ENCODE measurements at regions not wholly inside any gene's neighbourhood (a gene's known extent, or its start where the extent isn't known, plus 50 kb on each side); places are given as distances from the start of the nearest gene placed in this dataset.
"Not testable (repeated sequence)": the region's sequence is repeated elsewhere in the genome, so short reads cannot be mapped to it uniquely, and the experiment has no call there.

DNA sequence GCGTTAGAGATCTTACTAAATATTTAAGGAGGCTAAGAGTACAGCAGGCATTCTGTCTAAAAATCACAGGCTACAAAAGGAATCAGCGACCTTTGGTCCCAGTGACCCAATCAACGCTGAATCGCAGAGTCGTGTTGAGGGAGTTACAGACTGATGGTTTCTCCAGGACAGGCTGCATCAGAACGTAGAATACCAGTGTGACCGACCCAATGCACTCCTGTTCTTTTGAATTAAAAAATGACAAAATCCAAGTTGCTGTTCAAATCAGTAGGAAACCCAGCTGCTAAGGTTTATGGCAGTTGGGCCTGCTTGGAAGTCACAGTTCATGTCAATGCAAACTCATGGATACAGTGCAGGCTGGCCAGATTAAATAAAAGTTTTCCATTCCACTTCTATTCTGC, 155.8 kb upstream of the AFDN start:
- H3K27me3 Mint-ChIP-seq (ENCODE audit: unreplicated experiment), result peaks cover 12% of the 10 kb centered on the region
- DNase-seq, result no peak
- no peak overlapping the region for H3K27ac Mint-ChIP-seq (ENCODE audit: unreplicated experiment)
- TF ChIP-seq, protein P1, sequence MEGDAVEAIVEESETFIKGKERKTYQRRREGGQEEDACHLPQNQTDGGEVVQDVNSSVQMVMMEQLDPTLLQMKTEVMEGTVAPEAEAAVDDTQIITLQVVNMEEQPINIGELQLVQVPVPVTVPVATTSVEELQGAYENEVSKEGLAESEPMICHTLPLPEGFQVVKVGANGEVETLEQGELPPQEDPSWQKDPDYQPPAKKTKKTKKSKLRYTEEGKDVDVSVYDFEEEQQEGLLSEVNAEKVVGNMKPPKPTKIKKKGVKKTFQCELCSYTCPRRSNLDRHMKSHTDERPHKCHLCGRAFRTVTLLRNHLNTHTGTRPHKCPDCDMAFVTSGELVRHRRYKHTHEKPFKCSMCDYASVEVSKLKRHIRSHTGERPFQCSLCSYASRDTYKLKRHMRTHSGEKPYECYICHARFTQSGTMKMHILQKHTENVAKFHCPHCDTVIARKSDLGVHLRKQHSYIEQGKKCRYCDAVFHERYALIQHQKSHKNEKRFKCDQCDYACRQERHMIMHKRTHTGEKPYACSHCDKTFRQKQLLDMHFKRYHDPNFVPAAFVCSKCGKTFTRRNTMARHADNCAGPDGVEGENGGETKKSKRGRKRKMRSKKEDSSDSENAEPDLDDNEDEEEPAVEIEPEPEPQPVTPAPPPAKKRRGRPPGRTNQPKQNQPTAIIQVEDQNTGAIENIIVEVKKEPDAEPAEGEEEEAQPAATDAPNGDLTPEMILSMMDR (IDR thresholded peaks at IDR 0.05; ENCODE audit: unreplicated experiment), result no peak
- CTCF ChIA-PET, result interaction anchor here (0.8 kb wide), 1 partner anchor 17 kb away, joined by 3 read pairs; no protein-coding TSS in a partner anchor
- H3K9me3 Mint-ChIP-seq (ENCODE audit: low read depth, unreplicated experiment), result peaks cover 8% of the 10 kb centered on the region
- no peaks in the 10 kb centered on the region for H3K36me3 Mint-ChIP-seq (ENCODE audit: insufficient read depth, unreplicated experiment)
- peaks cover 15% of the 10 kb centered on the region for H3K4me1 Mint-ChIP-seq (ENCODE audit: low read depth, unreplicated experiment)
- no TSS peak for BruUV-seq (replicated peaks)
- intact Hi-C loops (cut with micrococcal nuclease; ENCODE audit: unreplicated experiment), result no loop called here
- no peak overlapping the region for H3K4me3 Mint-ChIP-seq (ENCODE audit: low read depth, unreplicated experiment)

DNA sequence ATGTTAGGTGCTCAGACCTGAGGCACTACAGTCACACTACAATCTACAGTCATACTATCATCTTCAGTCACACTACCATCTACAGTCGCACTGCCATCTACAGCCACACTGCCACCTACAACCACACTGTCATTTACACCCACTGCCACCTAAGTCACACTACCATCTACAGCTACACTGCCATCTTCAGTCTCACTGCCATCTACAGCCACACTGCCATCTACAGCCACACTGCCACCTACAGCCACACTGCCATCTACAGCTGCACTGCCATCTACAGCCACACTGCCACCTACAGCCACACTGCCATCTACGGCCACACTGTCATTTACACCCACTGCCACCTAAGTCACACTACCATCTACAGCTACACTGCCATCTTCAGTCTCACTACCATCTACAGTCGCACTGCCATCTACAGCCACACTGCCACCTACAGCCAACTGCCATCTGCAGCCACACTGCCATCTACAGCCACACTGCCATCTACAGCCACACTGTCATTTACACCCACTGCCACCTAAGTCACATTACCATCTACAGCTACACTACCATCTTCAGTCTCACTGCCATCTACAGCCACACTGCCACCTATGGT, 155.2 kb upstream of the AFDN start:
- H3K9me3 Mint-ChIP-seq (ENCODE audit: low read depth, unreplicated experiment); DNase-seq; intact Hi-C loops (cut with micrococcal nuclease; ENCODE audit: unreplicated experiment); BruUV-seq (replicated peaks); H3K27ac Mint-ChIP-seq (ENCODE audit: unreplicated experiment); H3K36me3 Mint-ChIP-seq (ENCODE audit: insufficient read depth, unreplicated experiment); H3K27me3 Mint-ChIP-seq (ENCODE audit: unreplicated experiment); H3K4me3 Mint-ChIP-seq (ENCODE audit: low read depth, unreplicated experiment): not testable (repeated sequence)
- H3K4me1 Mint-ChIP-seq (ENCODE audit: low read depth, unreplicated experiment), result peaks cover 20% of the 10 kb centered on the region
- CTCF ChIA-PET, result interaction anchor here (0.8 kb wide), 1 partner anchor 16 kb away, joined by 3 read pairs; no protein-coding TSS in a partner anchor

DNA sequence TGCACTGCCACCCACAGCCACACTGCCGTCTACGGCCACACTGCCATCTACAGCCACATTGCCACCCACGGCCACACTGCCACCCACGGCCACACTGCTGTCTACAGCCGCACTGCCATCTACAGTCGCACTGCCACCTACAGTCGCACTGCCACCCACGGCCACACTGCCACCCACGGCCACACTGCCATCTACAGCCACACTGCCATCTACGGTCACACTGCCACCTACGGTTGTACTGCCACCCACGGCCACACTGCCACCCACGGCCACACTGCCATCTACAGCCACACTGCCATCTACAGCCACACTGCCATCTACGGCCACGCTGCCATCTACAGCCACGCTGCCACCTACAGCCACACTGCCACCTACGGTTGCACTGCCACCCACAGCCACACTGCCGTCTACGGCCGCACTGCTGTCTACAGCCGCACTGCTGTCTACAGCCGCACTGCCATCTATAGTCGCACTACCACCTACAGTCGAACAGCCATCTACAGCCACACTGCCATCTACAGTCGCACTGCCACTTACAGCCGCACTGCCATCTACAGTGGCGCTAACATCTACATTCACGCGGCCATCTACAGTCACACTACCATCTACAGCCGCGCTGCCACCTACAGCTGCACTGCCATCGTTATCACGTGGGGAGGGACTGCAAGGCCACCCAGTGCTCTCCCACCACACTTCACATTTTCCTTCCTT, 154.6 kb upstream of the AFDN start:
- TF ChIP-seq, protein P1 (IDR thresholded peaks at IDR 0.05; ENCODE audit: unreplicated experiment), result no peak
- Mint-ChIP-seq H3K4me3 (ENCODE audit: low read depth, unreplicated experiment) (no peak overlapping the region), H3K4me1 (ENCODE audit: low read depth, unreplicated experiment) (peaks cover 27% of the 10 kb centered on the region), H3K27ac (ENCODE audit: unreplicated experiment) (no peak overlapping the region), H3K27me3 (ENCODE audit: unreplicated experiment) (peaks cover 1% of the 10 kb centered on the region), H3K9me3 (ENCODE audit: low read depth, unreplicated experiment) (peaks cover 8% of the 10 kb centered on the region), H3K36me3 (ENCODE audit: insufficient read depth, unreplicated experiment) (no peaks in the 10 kb centered on the region)
- BruUV-seq (replicated peaks), result no TSS peak
- CTCF ChIA-PET, result interaction anchor here (0.5 to 0.6 kb wide), 2 partner anchors 103 to 168 kb away, joined by 3 read pairs; no protein-coding TSS in a partner anchor
- intact Hi-C loops (cut with micrococcal nuclease; ENCODE audit: unreplicated experiment), result no loop called here
- no peak for DNase-seq

DNA sequence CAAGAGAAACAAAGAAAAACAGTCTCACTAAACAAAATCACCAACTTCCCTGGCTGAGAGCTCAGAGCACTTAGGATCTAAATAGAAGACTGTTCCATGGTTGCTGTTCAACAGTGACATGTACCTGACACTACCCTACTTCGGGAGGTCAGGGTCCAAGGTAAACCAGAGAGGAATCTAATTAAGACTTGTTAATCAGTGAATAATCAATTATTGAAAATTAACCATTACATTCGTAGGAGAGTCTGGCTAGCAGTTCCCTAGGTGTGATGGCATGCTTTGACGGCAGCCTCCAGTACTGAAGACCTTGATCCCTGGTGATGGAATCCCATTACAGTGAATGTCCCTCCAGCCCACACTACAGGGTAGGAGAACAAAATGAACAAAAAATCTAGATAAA, 154.0 kb upstream of the AFDN start:
- intact Hi-C loops (cut with micrococcal nuclease; ENCODE audit: unreplicated experiment), result no loop called here
- CTCF ChIA-PET, result interaction anchor here (0.5 kb wide), 1 partner anchor 169 kb away, joined by 3 read pairs; no protein-coding TSS in a partner anchor
- no peak for DNase-seq
- H3K4me1 Mint-ChIP-seq (ENCODE audit: low read depth, unreplicated experiment), result peaks cover 29% of the 10 kb centered on the region
- H3K27ac Mint-ChIP-seq (ENCODE audit: unreplicated experiment), result no peak overlapping the region
- no peaks in the 10 kb centered on the region for H3K36me3 Mint-ChIP-seq (ENCODE audit: insufficient read depth, unreplicated experiment)
- peaks cover 8% of the 10 kb centered on the region for H3K9me3 Mint-ChIP-seq (ENCODE audit: low read depth, unreplicated experiment)
- BruUV-seq (replicated peaks), result no TSS peak
- H3K27me3 Mint-ChIP-seq (ENCODE audit: unreplicated experiment), result no peaks in the 10 kb centered on the region
- TF ChIP-seq, protein P1 (IDR thresholded peaks at IDR 0.05; ENCODE audit: unreplicated experiment), result no peak
- no peak overlapping the region for H3K4me3 Mint-ChIP-seq (ENCODE audit: low read depth, unreplicated experiment)

DNA sequence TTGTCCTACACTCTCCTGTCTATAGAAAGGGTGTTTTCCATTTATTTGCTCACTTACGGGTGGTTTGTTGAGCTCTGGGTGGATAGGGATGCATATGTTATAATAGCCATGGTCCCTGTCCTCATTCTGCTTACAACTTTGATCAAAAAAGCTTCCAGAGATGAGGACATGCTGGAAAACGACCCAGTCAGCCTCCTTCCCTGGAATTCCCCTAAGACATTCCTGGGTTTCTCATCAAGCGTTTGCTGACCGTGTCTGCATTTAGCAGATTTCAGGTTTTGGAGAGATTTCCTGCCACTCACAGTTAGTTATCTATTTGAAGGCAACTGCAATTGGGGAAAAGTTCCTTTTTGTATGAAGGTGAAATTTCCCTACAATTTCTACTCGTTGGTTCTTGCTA, 152.8 kb upstream of the AFDN start:
- Mint-ChIP-seq H3K9me3 (ENCODE audit: low read depth, unreplicated experiment) (peaks cover 8% of the 10 kb centered on the region), H3K27me3 (ENCODE audit: unreplicated experiment) (no peaks in the 10 kb centered on the region), H3K4me1 (ENCODE audit: low read depth, unreplicated experiment) (peaks cover 18% of the 10 kb centered on the region), H3K4me3 (ENCODE audit: low read depth, unreplicated experiment) (no peak overlapping the region), H3K36me3 (ENCODE audit: insufficient read depth, unreplicated experiment) (no peaks in the 10 kb centered on the region), H3K27ac (ENCODE audit: unreplicated experiment) (no peak overlapping the region)
- CTCF ChIA-PET, result no interaction called here
- no peak for DNase-seq
- TF ChIP-seq, protein P1 (IDR thresholded peaks at IDR 0.05; ENCODE audit: unreplicated experiment), result no peak
- BruUV-seq (replicated peaks), result no TSS peak
- intact Hi-C loops (cut with micrococcal nuclease; ENCODE audit: unreplicated experiment), result no loop called here
